Choroid plexus epithelial cell (primary cell): ENCODE measurements at regions not wholly inside any gene's neighbourhood (a gene's known extent, or its start where the extent isn't known, plus 50 kb on each side); places are given as distances from the start of the nearest gene placed in this dataset.
"Not testable (repeated sequence)": the region's sequence is repeated elsewhere in the genome, so short reads cannot be mapped to it uniquely, and the experiment has no call there.

Experiments
- DNase-seq: peaks from one replicate; pipeline ENCODE4 v3.0.0-alpha.2; 2010; ENCODE audit warnings: low read depth
- H3K4me3 ChIP-seq: 2 replicates; pipeline ENCODE4 v1.5.1; 2011; ENCODE audit warnings: low read depth, mild to moderate bottlenecking, control low read depth, low read length, moderate library complexity
- CTCF ChIP-seq: conservative IDR thresholded peaks from 2 replicates; pipeline ENCODE4 v1.5.1; 2011; ENCODE audit warnings: low read depth, mild to moderate bottlenecking, control low read depth, inconsistent platforms, low read length, moderate library complexity

GRCh38 chr2:145747715-145748114 is 1227.8 kb upstream of the ZEB2 start:
- TF ChIP-seq CTCF, result no peak
- no peak overlapping the region for H3K4me3 ChIP-seq
- no peak for DNase-seq

DNA sequence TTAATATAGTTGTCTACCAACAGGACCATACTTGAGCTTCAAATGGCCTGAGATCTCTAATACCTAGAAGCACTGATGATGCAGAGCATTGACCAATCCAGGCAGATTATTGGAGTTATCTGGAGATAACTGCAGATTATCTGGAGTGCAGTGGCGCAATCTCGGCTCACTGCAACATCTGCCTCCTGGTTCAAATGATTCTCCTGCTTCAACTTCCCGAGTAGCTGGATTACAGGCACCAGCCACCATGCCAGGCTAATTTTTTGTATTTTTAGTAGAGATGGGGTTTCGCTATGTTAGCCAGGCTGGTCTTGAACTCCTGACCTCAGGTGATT is 1225.4 kb upstream of the ZEB2 start:
- not testable (repeated sequence) for DNase-seq, H3K4me3 ChIP-seq

- TF ChIP-seq CTCF, result peak; percentile 20
- peak; percentile 92 for DNase-seq
- H3K4me3 ChIP-seq, result no peak overlapping the region
These were observed 1224.8 kb upstream of the ZEB2 start for GRCh38 chr2:145744541-145745386.

DNA sequence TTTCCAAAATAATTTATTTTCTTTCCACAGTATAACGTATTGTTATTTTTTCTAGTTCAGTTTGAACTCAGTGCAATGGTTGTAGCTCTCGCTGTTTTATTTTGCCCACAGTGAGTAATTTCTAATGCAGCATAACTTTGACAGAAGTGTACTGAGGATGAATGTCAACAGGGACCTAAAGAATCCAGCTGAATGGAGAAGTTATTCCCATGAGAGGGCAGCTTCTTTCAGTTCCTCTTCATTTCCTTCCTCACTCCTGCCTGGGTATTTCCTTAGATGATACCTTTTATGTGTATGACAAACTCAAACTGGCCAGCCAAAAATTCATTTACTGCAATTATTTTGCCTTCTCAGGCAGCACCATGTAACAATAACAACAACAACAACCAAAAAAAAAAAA is 1223.1 kb upstream of the ZEB2 start:
- no peak overlapping the region for H3K4me3 ChIP-seq
- no peak for TF ChIP-seq CTCF
- no peak for DNase-seq

- DNase-seq, result no peak
- H3K4me3 ChIP-seq, result no peak overlapping the region
- TF ChIP-seq CTCF, result no peak
These were observed 1221.7 kb upstream of the ZEB2 start for GRCh38 chr2:145741636-145742035.

DNA sequence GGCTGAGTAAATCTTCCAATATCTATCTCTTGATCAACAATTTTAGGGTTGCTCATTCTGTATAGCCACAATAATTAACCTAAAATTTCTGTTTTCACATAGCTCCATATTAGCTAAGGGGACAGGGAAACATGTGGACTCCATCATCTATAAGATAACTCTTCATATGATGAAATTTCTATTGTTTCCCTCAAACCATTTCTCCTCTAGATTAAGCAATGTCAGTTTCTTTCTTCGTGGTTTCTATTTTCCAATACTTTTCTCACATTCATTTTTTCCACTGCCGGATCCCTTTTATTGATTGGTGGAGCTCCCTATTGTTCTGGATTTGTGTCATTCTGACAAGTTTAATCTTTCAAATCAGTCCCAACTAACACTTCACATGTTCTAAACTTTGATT is 1221.3 kb upstream of the ZEB2 start:
- DNase-seq, result no peak
- no peak overlapping the region for H3K4me3 ChIP-seq
- no peak for TF ChIP-seq CTCF

- no peak for TF ChIP-seq CTCF
- no peak overlapping the region for H3K4me3 ChIP-seq
- DNase-seq, result peak; percentile 62
These were observed 1220.4 kb upstream of the ZEB2 start for GRCh38 chr2:145740302-145740701.
